GM12872 (cell line): ENCODE measurements at regions not wholly inside any gene's neighbourhood (a gene's known extent, or its start where the extent isn't known, plus 50 kb on each side); places are given as distances from the start of the nearest gene placed in this dataset.

Experiments used
- TF ChIP-seq, protein P1 (sequence below): IDR thresholded peaks from 3 replicates; pipeline ENCODE4 v1.5.1; 2011; ENCODE audit warnings: low read depth, mild to moderate bottlenecking, low read length, moderate library complexity; ENCODE audit not compliant: insufficient read depth

DNA sequence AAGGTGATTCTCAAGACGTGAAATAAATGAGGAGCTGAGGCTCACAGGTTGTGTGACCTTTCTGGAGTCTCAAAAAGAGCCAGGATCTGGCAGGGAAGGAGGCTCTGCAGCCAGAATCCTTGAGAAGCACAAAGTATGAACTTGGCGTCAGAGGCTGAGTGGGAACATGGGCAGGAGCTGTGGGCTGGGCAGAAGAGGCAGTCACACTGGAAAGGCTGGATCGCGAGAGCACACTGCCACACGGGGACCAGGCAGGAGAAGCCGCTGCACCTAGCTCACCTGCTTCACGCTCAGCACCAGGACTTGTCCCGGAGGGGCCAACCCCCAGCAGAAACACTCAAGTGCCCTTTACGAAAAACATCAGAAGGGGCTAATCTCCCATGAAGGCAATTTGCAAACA lies 535.0 kb downstream of the TNS3 start:
- TF ChIP-seq, protein P1, sequence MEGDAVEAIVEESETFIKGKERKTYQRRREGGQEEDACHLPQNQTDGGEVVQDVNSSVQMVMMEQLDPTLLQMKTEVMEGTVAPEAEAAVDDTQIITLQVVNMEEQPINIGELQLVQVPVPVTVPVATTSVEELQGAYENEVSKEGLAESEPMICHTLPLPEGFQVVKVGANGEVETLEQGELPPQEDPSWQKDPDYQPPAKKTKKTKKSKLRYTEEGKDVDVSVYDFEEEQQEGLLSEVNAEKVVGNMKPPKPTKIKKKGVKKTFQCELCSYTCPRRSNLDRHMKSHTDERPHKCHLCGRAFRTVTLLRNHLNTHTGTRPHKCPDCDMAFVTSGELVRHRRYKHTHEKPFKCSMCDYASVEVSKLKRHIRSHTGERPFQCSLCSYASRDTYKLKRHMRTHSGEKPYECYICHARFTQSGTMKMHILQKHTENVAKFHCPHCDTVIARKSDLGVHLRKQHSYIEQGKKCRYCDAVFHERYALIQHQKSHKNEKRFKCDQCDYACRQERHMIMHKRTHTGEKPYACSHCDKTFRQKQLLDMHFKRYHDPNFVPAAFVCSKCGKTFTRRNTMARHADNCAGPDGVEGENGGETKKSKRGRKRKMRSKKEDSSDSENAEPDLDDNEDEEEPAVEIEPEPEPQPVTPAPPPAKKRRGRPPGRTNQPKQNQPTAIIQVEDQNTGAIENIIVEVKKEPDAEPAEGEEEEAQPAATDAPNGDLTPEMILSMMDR: no peak

DNA sequence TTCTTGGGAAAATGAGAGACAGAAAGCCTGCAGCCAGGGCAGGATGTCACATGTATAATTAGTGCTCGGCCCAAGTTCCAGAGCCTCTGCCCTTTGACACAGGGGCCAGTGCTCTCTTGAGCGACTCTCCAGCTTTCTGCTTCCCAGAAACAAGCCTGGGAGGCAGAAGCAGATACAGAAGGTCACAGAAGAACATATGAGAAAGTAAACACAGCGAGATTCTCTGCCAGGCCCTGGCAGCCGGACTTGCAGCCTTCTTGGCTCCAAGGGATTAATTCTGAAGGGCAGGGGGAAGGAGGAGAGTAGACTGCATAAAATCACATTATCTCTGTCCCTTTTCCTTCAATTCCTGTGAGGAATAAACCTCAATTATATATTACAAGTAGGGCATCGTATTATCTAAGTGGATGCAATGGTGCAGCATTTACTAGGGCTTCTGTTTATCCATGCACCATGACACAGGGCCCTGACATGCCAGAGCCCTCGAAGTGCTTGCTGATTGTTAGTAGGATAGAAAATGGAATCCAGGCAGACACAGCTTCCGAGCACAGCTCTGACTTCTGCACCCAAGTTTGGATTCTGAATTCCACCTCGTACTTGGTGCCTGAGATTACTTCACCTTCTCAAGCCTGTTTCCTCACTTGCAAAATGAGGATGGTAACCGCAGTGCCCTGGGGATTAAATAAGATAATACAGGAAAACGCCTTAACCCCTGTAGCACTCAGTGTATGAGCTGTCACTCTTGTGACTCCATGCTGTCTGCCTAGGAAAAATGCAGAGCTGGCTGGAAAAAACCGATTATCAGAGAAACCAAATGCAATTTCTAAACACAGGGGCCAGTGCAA lies 536.5 kb downstream of the TNS3 start:
- TF ChIP-seq, protein P1: no peak

DNA sequence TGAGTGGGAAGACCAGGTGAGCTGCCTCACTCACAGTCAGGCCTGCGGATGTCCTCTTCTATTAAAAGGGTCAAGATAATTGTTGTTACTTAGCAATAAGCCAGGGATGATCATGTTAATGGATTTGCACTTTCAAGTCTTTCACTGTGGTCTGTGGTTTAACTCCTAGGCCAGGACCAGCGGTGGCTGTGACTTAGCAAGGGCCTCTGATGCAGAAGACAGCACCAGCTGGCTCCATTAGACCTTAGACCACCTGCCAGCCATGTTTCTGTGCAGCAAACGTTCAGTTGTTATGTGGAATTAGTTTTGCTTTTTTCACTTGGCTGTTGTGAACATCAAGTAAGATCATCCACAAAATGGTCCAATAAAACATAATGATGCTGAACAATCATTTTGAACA lies 537.3 kb downstream of the TNS3 start:
- TF ChIP-seq, protein P1: no peak

DNA sequence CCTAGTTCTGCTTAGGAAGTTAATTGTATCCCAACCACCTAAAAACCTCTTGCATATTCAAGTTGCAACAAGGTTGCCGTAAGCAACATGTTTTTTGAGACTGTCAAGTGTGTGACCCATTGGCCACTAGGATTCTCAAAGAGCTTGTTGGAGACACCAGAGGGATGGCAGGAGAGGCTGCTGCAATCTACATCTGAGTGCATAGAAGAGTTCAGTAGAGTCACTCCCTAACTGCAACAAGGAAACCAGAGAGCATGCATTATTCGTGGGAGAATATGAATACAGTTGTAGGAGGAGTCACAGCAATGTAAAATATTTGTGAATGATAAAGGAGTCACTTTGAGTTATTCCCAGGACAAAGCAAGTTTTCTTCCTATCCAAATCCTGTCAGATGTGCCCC lies 538.6 kb downstream of the TNS3 start:
- TF ChIP-seq, protein P1: no peak

DNA sequence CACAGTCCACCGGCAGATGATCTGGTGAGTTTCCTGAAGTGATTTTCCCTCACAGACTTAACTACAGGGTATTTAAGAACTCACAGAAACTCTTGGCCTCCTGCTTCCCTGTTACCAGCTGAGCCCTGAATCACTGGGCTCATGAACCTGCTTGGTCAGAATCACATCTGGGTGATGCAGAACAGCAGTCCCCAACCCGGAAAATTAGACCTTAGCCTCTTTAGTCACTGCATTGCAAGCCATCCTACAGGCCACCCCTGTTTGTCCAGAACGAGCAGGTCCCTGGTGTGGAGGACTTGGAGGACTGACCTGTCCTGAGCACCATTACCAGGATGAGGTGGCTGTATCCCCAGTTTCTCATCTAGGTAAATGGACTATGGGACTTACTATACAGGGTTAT lies 539.2 kb downstream of the TNS3 start:
- TF ChIP-seq, protein P1: no peak

DNA sequence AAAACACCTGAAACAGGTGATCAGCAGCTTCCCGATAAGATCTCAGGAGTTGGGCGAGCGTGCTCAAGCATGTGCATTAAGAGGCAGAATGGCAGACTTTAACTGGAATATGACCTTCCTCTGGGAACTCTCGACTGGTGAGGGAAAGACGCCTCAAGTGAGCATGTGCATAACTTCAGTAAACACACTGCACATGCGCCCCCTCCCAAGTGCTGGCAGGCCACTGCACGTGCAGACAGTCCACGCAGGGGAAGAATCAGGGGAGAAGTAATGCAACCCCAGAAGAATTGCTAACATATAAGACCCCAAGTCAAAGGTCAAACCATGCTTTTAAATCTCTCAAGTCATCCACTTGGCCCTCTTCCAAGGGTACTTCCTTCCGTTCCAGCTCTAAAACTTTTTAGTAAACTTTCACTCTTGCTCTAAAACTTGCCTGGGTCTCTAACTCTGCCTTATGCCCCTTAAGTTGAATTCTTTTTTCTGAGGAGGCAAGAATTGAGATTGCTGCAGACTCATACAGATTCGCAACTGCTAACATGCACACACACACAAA lies 541.0 kb downstream of the TNS3 start:
- TF ChIP-seq, protein P1: no peak

DNA sequence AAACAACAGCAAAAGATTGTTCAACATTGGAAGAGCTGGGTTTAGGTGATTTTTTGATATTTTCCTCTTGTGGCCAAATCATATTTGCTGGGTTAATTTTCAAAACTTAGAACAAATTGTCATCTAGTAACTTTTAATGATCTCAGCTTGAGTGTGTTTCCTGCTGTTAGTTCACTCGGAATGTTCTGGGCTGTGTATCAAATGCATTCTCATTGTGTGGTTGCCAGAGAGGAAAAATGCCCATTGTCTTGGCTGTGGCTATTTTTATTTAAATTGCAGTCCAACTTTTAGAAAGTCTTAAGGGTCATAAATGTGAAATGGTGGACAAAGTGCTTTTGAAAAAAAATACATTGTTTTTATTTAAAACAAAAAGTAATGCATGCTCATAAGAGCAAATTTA lies 542.0 kb downstream of the TNS3 start:
- TF ChIP-seq, protein P1: no peak
